Fibroblast of gingiva (primary cell): ENCODE measurements at regions not wholly inside any gene's neighbourhood (a gene's known extent, or its start where the extent isn't known, plus 50 kb on each side); places are given as distances from the start of the nearest gene placed in this dataset.
"Not testable (repeated sequence)": the region's sequence is repeated elsewhere in the genome, so short reads cannot be mapped to it uniquely, and the experiment has no call there.

Experiments used
- DNase-seq: peaks from one replicate; pipeline ENCODE4 v3.0.0-alpha.2; 2011; ENCODE audit warnings: low read depth

DNA sequence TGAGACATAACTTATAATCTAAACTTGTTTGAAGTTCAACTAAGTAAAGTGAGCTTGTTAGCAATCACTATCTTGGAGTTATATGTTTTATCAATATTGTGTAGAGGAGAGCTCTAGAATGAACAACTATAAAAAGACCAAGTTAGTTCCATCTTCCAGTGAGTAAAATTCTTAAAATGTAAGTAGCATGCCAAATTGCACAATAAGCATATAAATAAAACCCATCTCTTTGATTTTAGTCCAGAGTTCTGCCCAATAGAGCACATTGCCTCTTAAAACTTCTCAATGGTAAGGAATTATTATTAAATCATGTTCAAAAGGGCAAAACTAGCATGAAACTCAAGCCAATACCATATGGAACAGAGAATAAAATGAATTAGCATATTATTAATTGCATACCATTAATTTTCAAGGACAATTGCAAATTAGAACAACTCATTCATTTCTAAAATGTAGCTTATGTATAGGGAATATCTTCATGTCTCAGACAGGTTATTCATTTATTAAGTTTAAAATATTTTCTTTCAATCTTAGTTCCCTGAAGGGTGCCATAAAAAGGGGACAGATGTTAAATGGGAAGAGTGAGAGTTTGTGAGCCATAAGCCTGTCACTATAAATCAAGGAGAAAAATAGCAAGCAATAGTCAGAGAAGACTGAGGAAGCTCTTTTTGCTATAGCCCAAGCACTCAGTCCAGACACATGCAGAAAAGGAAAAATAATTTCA lies 507.6 kb downstream of the CENPC start:
- DNase-seq: no peak

DNA sequence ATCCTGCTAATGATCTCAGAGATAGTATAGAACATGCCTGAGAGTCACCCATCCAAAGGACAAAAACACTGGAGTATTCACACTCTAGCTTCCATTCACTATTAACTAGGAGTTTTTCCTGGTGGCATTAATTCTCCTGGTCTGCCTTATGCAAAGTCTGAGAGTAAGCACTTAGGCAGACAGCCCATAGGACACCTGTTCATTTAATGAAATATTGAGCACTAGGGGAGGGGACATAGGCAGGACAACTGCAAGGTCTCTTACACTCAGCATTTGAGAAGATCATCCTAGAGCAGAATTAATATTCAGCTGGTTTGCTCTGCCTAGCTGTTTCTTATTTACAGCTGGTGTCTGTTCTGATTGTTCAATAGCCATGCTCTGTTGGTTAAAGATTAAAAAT lies 508.5 kb downstream of the CENPC start:
- no peak for DNase-seq

DNA sequence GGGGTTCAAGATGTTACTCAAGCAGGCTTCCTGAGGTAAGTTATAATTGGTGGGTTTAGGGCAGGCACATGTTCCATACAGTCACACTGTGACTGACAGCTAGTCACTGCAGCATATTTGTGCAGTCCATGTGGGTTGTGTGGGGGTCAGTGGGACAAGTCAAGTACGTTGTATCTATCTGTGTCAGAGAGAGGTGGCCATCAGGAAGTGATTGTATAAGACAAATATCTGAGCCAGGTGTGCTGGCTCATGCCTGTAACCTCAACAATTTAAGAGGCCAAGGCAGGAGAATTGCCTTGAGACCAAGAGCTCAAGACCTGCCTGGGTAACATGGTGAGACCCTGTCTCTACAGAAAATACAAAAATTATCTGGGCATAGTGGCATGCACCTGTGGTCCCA lies 509.3 kb downstream of the CENPC start:
- DNase-seq: no peak

DNA sequence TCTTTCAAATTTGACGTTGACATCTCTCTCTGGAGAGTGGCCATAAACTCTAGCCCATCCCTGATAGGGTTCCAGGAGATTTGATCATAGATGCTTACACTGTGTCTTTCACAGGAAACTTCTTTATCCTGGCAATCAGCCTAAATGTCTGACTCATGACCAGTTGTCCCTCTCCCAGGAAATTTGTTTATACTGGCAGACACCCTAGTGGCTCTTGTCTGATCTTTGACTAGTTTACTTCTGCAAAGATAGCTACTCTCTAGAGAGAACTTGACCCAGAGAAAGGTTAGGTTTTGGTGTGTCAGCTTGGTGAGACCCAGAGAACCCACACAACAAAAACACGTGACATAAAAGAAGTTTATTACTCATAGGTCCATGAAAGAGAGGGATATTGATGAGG lies 509.8 kb downstream of the CENPC start:
- no peak for DNase-seq

DNA sequence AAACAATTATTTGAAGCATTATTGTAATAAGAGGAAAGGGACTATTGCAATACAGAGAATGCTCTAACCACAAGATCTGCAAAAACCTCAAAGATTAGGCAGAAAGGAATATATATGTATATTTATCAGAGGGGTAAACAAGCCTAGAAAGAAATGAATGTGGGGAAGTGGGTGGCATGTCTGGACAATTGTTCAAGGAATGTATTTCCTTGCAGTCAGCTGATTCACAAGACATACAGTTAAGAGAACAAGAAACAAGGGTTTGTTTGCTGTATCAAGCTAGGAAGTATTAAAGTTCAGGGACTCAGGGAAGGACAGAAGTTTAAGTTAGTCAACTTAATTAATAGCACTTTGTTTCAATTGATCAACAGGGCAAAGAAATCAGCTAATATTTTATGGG lies 514.7 kb downstream of the CENPC start:
- no peak for DNase-seq

DNA sequence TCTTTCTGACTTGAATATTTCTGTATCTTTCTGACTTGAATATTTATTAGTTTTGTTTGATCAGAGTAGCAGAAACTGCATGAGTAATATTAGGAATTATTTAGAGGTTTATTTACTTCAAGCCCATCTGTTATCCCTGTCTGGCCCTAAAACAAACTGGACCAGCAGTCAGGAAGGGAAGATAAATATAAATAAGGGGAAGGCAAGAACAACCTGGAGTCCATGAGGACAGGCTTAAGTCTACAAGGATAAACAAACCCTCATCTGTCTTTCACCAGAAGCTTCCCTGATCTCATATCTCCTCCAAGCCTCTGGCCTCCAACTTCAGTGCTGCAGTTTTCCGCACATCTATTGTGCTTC lies 524.9 kb downstream of the CENPC start:
- no peak for DNase-seq

DNA sequence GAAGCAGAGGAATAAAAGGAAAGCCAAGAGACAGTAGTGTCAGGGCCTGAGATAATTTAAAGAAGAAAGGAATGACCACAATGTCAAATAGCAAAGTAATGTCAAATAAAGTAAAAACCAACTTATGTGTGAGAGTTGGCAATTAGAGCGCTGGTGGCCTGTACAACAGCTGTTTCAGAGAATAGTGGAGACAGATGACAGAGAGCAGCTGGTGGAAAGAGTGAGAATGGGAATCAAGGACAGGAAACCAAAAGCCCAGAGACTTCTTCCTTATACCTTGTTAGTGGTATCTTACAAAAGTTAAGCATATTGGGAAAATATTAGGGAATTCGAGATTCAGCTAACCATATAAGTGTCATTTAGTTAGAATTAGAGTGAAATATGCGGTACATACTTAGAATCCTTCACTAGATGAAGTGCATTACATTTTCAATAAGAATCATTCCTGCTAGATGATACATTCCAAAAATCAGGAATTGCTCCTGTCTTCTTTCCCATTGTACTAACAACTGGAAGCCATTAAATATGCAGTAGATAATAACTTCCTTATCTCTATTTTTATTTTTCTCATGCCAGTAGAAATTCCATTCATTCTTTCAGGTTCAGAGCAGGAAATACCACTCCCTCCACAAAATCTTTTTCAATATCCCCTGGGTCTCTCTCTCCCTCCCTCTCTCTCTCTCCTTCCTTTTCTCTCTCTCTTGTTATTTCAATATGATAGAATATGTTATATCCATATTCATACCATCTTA lies 525.4 kb downstream of the CENPC start:
- no peak for DNase-seq

DNA sequence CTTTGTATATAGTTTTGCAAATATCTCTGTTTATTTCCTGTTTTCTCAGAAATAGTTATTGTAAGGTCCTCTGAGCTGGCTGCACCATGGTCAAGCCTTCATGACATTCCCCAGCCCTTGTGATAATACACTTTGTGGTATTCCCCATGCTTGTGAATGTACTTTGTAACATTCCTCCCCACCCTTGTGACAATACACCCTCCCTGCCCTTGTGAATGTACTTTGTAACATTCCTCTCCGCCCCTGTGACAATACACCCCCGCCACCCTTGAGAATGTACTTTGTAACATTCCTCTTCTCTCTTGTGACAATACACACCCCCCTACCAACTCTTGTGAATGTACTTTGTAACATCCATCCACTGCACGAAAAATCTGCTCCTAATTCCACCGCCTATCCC lies 530.7 kb downstream of the CENPC start:
- DNase-seq: no peak

DNA sequence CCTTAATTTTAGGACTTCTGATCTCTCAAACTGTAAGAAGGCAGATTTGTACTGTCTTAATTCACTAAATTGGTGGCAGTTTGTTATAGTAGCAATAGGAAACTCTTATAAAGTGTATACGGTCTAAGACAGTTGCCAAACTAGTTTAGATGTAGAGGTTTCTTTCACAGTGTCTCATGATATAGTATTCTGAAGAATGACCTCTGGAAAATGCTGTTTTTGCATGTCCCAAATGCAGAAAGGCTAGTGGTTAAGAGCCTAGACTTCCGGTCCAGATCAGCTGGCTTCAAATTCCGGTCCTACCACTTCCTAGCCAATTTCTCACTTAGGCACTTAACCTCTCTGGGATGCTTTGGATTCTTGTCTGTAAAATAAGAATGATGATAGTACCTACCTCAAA lies 538.5 kb downstream of the CENPC start:
- DNase-seq: no peak

DNA sequence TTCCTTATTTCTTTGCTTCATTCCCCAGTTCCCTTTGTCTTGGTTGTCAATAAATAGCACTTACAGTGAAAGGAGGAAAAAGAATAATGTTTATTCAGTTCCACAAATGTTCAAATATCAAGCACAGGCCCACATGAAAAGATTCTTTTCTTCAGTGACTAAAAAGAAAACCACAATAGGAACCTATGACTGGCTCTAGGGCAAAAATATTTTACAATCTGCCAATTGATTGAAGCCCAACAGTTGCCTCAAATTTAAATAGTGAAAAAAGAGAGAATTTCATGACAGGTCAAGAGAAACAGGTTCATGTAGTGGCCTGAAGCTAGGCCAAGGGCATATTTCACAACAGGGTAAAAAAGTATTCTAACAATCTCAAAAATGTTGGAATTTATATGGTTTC lies 553.8 kb downstream of the CENPC start:
- no peak for DNase-seq

DNA sequence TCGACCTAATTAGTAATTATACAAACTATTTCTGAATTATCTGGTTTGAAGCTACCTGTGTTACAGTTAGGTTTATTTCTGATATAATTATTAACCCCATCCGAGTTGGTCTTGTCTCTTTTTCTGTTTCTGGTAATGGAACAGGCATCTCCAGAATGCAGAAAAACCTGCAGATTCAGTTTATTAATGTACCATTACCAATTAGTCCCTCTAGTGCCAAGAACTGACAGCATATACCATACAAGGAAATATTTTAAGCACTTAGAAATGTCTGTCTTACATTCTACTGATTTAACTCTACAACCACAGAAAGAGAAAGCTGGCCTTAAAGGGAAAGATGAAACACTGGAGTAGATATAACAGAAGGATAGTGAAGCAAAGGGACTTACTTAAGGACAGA lies 570.6 kb downstream of the CENPC start:
- DNase-seq: no peak

DNA sequence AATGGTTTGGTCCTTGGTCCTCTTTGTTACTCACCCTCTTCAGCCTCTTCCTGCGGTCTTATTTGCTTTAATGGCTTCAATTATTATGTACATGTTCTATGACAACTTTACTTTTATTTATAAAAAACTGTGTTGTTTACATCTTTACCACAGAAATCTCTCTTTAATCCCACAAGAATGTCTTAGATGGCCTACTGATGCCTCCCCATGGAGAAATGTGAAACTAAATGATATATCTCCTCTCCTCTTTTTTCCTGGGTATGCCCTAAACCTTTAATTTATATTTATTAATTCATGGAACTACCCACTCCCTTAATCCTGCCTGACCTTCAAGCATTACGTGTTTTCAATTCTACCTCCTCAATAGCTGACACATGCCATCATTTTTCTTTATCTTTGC lies 573.2 kb downstream of the CENPC start:
- DNase-seq: no peak

DNA sequence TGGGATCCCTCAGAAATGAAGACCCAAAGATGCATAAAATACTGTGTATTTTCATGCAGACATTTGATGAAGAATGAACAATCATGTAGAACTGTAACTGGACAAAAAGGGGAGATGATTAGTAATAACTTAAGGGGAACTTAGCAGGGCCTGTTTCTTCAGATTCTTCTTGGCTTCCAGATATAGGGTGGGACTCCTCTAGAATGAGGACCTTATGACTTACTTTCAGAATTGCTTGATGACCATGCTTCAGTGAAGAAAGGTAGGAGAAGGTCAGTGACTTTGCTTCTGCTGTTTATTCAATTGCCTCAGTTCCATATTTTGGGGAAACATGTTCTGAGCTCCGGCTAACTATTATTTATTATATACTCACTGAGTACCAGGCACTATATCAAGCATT lies 580.8 kb downstream of the CENPC start:
- DNase-seq: no peak

DNA sequence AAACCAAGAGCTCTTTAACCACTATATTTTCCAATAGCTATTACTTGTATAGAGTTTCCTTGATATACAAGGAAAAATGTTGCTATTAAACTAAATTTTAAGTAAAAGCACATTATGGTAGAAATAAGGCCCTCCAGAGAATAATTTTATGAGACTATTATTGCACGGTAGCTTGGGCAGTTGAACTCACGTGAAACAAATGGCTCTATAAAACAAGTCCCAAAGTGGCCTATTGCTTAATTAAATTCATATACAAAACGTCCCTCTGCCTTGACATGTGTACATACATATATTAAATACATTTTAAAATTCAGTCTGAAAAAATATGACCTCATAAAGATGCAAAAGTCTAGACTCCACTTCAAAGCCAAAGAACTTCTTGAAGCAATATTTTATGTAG lies 582.2 kb downstream of the CENPC start:
- DNase-seq: no peak

DNA sequence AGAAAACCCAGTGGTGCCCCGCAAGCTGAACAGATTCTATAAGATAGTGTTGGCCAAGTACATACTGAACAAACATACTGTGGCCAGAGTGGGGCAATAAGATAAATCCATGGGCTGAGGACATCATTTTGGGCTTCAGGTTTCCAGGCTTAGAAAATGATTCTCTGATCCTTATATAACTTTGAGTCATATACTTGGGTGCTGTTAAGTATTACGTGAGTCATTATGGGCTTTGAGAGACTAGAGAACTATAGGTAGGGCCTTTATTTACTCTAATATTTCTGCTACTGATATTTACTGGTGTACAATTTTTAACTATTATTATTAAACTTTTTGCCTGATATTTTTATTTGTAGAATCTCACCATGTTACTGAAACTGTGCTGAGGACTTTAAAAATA lies 586.1 kb downstream of the CENPC start:
- DNase-seq: no peak

DNA sequence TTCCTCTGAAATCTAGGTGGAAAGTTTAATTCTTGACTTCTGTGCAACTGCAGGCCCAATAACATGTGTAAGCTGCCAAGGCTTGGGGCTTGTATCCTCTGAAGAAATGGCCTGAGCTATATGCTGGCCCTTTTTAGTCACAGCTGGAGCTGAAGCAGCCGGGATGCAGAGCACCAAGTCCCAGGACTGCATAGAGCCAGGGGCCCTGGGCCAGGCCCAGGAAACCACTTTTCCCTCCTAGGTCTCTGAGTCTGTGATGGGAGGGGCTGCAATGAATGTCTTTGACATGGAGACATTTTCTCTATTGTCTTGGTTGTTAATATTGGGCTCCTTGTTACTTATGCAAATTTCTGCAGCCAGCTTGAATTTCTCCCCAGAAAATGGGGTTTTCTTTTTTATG lies 588.5 kb downstream of the CENPC start:
- DNase-seq: no peak

DNA sequence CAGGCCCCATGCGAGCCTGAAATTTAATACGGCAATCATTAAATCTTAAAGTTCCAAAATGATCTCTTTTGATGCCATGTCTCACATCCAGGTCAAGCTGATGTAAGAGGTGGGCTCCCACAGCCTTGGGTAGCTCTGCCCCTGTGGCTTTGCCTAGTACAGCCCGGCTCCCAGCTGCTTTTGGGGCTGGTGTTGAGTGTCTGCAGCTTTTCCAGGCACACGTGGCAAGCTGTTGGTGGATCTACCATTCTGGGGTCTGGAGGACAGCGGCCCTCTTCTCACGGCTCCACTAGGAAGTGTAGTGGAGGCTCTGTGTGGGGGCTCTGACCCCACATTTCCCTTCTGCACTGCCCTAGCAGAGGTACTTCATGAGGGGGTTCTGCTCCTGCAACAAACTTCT lies 588.9 kb downstream of the CENPC start:
- no peak for DNase-seq

DNA sequence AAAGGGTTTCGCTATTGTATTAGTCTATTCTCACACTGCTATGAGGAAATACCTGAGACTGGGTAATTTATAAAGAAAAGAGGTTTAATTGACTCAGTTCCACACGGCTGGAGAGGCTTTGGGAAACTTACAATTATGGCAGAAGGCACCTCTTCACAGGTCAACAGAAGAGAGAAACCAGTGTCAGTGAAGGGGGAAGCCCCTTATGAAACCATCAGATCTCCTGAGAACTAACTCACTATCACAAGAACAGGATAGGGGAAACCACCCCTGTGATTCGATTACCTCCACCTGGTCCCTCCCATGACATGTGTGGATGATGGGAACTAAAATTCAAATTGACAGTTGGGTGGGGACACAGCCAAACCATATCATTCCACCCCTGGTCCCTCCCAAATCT lies 589.5 kb downstream of the CENPC start:
- DNase-seq: no peak

DNA sequence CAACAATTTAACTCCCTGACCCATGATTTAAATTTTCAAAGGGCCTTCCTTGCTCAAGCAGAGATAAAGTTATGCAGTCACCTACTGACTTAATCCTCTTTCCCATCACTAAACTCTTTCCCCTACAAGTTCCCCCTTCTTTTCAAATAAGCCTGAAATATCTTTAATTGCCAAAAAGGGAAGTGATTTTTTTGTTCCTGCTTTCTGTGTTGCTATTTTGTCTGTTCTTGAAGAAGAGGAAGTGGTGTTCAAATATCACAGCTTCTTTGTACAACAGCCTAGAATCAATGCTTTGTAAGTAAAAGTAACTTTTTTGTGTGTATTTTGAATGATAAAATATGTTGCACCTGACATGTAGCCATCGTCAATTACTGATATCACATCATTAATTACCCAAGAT lies 595.9 kb downstream of the CENPC start:
- no peak for DNase-seq

DNA sequence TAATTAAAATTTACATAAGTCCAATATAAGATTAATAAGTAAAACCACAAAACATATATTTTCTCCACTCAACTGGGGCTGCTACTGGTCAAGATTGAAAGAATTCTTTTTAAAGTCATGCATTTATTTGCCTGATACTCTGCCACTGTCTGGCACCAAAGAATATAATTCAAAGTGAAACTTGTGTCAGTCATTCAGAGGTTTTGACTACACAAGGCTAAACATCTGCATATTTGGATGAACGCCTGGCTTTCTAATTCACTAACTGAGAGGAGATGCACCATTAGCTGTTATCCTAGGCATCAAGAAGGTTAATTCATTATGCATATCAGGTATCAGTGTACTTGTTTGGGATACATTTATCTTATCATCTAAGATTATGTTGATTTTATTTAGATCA lies 598.5 kb downstream of the CENPC start:
- DNase-seq: no peak

DNA sequence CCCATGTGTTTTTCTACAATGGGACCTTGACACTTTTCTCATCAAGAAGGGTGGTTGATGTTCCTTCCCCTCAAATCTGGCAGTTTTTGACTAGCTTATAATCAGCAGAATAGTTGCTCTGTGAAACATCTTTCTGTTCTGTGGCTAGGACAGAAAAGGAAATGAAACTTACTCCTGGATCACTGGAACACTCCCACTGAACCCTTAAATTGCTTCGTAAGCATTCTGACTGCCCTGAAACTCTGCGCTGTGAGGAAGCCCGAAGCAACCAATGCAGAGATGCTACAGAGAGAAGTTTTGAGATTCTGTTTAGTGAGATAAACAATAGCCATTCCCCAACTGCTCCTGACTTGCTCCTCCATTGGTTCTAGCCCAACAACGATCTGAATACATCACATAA lies 602.2 kb downstream of the CENPC start:
- no peak for DNase-seq

DNA sequence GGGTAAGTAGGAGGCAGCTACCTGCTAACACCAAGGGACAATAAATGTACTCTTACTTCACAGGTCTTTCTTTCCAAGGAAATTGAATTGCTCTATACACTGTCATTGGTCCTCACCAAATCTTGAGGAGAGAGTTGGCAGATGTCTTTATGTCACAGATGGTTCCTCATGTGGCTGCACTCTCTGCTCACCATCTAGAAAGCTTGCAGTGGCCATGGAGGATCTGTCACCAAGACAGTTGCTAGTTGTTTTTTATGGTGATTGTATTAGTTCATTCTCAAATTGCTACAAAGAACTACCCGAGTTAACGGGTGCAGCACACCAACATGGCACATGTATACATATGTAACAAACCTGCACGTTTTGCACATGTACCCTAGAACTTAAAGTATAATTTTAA lies 613.3 kb downstream of the CENPC start:
- not testable (repeated sequence) for DNase-seq

DNA sequence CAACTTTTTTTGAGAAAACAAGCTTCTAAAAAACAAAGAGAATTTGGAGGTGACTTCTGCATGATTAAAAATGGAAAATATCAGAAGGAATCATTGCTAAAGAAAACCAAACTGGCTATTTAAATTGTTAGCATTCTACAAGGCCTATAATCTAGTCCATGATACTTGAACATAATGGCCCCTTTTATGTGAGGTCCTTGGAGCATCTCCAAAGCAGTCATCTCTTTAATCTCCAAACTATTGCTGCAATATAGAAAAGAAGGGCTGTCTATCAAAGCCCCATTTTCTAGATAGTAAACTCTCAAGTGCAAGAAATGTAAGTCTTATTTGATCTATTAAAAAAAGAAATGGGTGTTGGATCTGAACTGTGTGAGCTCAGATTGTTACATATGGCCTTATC lies 615.1 kb downstream of the CENPC start:
- DNase-seq: no peak

DNA sequence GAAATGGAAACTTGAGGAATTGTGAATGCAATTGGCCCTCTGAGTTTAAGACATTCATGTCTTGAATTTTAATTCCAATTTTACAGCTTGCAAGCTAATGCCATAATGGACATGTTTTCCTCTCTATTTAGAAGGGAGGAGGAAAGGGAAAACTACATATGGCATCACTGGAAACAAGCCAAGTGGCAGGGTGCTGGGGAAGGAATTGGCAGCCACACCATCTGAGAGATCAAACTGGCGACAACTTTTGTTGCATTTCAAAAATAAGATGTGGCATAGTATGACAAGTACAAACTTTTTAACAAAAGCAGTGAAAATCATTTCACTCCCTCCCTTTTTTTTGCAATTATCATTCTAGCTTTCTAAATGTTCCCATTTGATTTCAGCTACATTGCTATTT lies 615.6 kb downstream of the CENPC start:
- no peak for DNase-seq
